CD14-positive monocyte (primary cell): ENCODE measurements at regions not wholly inside any gene's neighbourhood (a gene's known extent, or its start where the extent isn't known, plus 50 kb on each side); places are given as distances from the start of the nearest gene placed in this dataset.

Experiments
- DNase-seq, 3 donors: peaks; one replicate each; pipeline ENCODE4 v3.0.0-alpha.2; 2011 to 2022
- H2AFZ ChIP-seq: 2 replicates; pipeline ENCODE4 v1.6.0; 2012; ENCODE audit warnings: mild to moderate bottlenecking, low read depth, low read length, inconsistent platforms; ENCODE audit not compliant: insufficient read depth, poor library complexity, severe bottlenecking
- H3K27ac ChIP-seq, 2 donors: 1 replicate in 1 of 2; 2 replicates in 1 of 2; pipeline ENCODE4 v1.5.1; 2012 to 2013; ENCODE audit warnings: low read length in 2 of 2, control low read depth in 1 of 2, inconsistent platforms in 1 of 2, low read depth in 1 of 2, mild to moderate bottlenecking in 1 of 2
- H3K27me3 ChIP-seq, 2 donors: one replicate each; pipeline versions ENCODE4 v1.6.0 to v1.6.1; 2011 to 2013; ENCODE audit warnings: low read length in 2 of 2; ENCODE audit not compliant: control insufficient read depth in 2 of 2, insufficient read depth in 2 of 2
- H3K36me3 ChIP-seq, 2 donors: replicated peaks in 1 of 2; 1 replicate in 1 of 2; 2 replicates in 1 of 2; pipeline versions ENCODE4 v1.5.1 to v1.6.1; 2012 to 2013; ENCODE audit warnings: low read length in 2 of 2, control low read depth in 1 of 2, inconsistent platforms in 1 of 2, mild to moderate bottlenecking in 1 of 2; ENCODE audit not compliant: insufficient read depth in 2 of 2, control insufficient read depth in 1 of 2
- H3K4me1 ChIP-seq, 2 donors: 1 replicate in 1 of 2; 2 replicates in 1 of 2; pipeline versions ENCODE4 v1.5.1 to v1.6.1; 2012 to 2013; ENCODE audit warnings: low read length in 2 of 2, control low read depth in 1 of 2, inconsistent platforms in 1 of 2, mild to moderate bottlenecking in 1 of 2, moderate library complexity in 1 of 2; ENCODE audit not compliant: insufficient read depth in 2 of 2, control insufficient read depth in 1 of 2
- H3K4me2 ChIP-seq: replicated peaks from 2 replicates; pipeline ENCODE3; 2012; ENCODE audit warnings: low read length, moderate library complexity, mild to moderate bottlenecking; ENCODE audit not compliant: poor library complexity, severe bottlenecking; ENCODE audit errors: extremely low read depth
- H3K4me3 ChIP-seq, 3 experiments: fragments of 200-600 bp in 1 of 3; sonication (generic) in 1 of 3; replicated peaks in 1 of 3; 1 replicate in 2 of 3; 2 replicates in 1 of 3; pipeline ENCODE4 v1.5.1; 2011 to 2013; ENCODE audit warnings: low read length in 3 of 3, mild to moderate bottlenecking in 3 of 3, control low read depth in 2 of 3, low read depth in 2 of 3, inconsistent platforms in 1 of 3, moderate library complexity in 1 of 3
- H3K79me2 ChIP-seq: 2 replicates; pipeline ENCODE4 v1.6.0; 2012; ENCODE audit warnings: mild to moderate bottlenecking, control low read depth, inconsistent platforms, low read length, moderate library complexity; ENCODE audit not compliant: insufficient read depth
- H3K9ac ChIP-seq: 2 replicates; pipeline ENCODE4 v1.6.0; 2017; ENCODE audit warnings: low read length, mild to moderate bottlenecking; ENCODE audit not compliant: insufficient read depth, poor library complexity, severe bottlenecking
- H3K9me3 ChIP-seq, 2 donors: replicated peaks in 1 of 2; 1 replicate in 1 of 2; 2 replicates in 1 of 2; pipeline versions ENCODE4 v1.5.1 to v1.6.1; 2012 to 2013; ENCODE audit warnings: low read length in 2 of 2, control low read depth in 1 of 2; ENCODE audit not compliant: control insufficient read depth in 1 of 2, insufficient read depth in 1 of 2
- H4K20me1 ChIP-seq: 2 replicates; pipeline ENCODE4 v1.6.0; 2012; ENCODE audit warnings: mild to moderate bottlenecking, low read length, control low read depth, moderate library complexity; ENCODE audit not compliant: insufficient read depth
- H3K27ac Mint-ChIP-seq, 7 donors: one replicate each; pipeline ENCODE4 v1.8.0; 2020; ENCODE audit warnings: mild to moderate bottlenecking in 7 of 7, mixed read lengths in 7 of 7, moderate library complexity in 6 of 7, inconsistent platforms in 2 of 7
- H3K27me3 Mint-ChIP-seq, 3 donors: one replicate each; pipeline ENCODE4 v1.8.0; 2021 to 2022; ENCODE audit warnings: low read depth in 3 of 3, mild to moderate bottlenecking in 3 of 3, mixed read lengths in 3 of 3, moderate library complexity in 3 of 3, inconsistent platforms in 1 of 3
- H3K36me3 Mint-ChIP-seq, 2 donors: one replicate each; pipeline ENCODE4 v1.8.0; 2020; ENCODE audit warnings: mixed read lengths in 2 of 2, inconsistent platforms in 1 of 2, mild to moderate bottlenecking in 1 of 2
- H3K4me1 Mint-ChIP-seq: one replicate; pipeline ENCODE4 v1.8.0; 2020; ENCODE audit warnings: mild to moderate bottlenecking, mixed read lengths
- H3K4me3 Mint-ChIP-seq, 2 donors: one replicate each; pipeline ENCODE4 v1.8.0; 2020; ENCODE audit warnings: mild to moderate bottlenecking in 2 of 2, mixed read lengths in 2 of 2, moderate library complexity in 1 of 2
- H3K9me3 Mint-ChIP-seq, 7 donors: one replicate each; pipeline ENCODE4 v1.8.0; 2020 to 2022; ENCODE audit warnings: mixed read lengths in 7 of 7, mild to moderate bottlenecking in 6 of 7, moderate library complexity in 6 of 7, inconsistent platforms in 2 of 7
- CTCF ChIP-seq: fragments of 200-600 bp; IDR thresholded peaks from one replicate; pipeline ENCODE4 v1.8.0; 2022; ENCODE audit warnings: antibody characterized with exemption, mild to moderate bottlenecking
- WGBS: methylation state at CpG from one replicate; pipeline ENCODE4 v1.1.5; 2013; ENCODE audit warnings: missing lambda C conversion rate; ENCODE audit not compliant: insufficient coverage; 5-methylcytosine and 5-hydroxymethylcytosine counted together
- intact Hi-C, 2 donors: fragments of 100-400 bp; cut with micrococcal nuclease; formaldehyde crosslinking; loops; one replicate each; pipeline versions ENCODE4 v1.15.0 to v1.15.1; 2023

- Histone ChIP-seq H3K27ac (no peak overlapping the region), H3K4me3 (no peak overlapping the region), H3K79me2 (no peaks in the 10 kb centered on the region), H3K4me1 (no peaks in the 10 kb centered on the region), H3K27me3 (no peaks in the 10 kb centered on the region), H4K20me1 (no peaks in the 10 kb centered on the region), H2AFZ (no peak overlapping the region), H3K9me3 (no peaks in the 10 kb centered on the region), H3K36me3 (no peaks in the 10 kb centered on the region), H3K4me2 (no peak overlapping the region), H3K9ac (no peak overlapping the region)
- WGBS = 40% methylated on average over 1 of the region's 2 CpGs
- H3K36me3 Mint-ChIP-seq = no peaks in the 10 kb centered on the region
- H3K27ac Mint-ChIP-seq = no peak overlapping the region
- no peak overlapping the region for H3K4me3 Mint-ChIP-seq
- H3K9me3 Mint-ChIP-seq = peaks cover 0 to 1% (median 0%) of the 10 kb centered on the region in 7 donors
- H3K27me3 Mint-ChIP-seq = peaks cover 0 to 2% (median 2%) of the 10 kb centered on the region in 3 donors
- intact Hi-C loops = no loop called here
- no peak for TF ChIP-seq CTCF
- no peaks in the 10 kb centered on the region for H3K4me1 Mint-ChIP-seq
- DNase-seq = no peak
Measured at GRCh38 chr3:182606905-182607504, 186.3 kb upstream of the ATP11B start.

- no peak overlapping the region for H3K4me3 ChIP-seq
- H3K27me3 ChIP-seq = no peaks in the 10 kb centered on the region
- no peak overlapping the region for H2AFZ ChIP-seq
- no peaks in the 10 kb centered on the region for H3K36me3 ChIP-seq
- DNase-seq = no peak
- H3K27ac Mint-ChIP-seq = peak overlapping the region in 1 of 7 donors; percentile 5
- no peaks in the 10 kb centered on the region for H3K36me3 Mint-ChIP-seq
- H3K4me2 ChIP-seq = no peak overlapping the region
- H3K27ac ChIP-seq = no peak overlapping the region
- TF ChIP-seq CTCF = no peak
- no peaks in the 10 kb centered on the region for H3K79me2 ChIP-seq
- no peaks in the 10 kb centered on the region for H3K4me1 ChIP-seq
- H4K20me1 ChIP-seq = no peaks in the 10 kb centered on the region
- H3K4me3 Mint-ChIP-seq = no peak overlapping the region
- peaks cover 0 to 2% (median 0%) of the 10 kb centered on the region in 3 donors for H3K27me3 Mint-ChIP-seq
- no peaks in the 10 kb centered on the region for H3K9me3 Mint-ChIP-seq
- 88% methylated on average over 1 of the region's 2 CpGs for WGBS
- H3K9ac ChIP-seq = no peak overlapping the region
- H3K9me3 ChIP-seq = no peaks in the 10 kb centered on the region
- no peaks in the 10 kb centered on the region for H3K4me1 Mint-ChIP-seq
- intact Hi-C loops = no loop called here
Measured at GRCh38 chr3:182608832-182609231, 184.5 kb upstream of the ATP11B start.
